ENCODE measurements at regions not wholly inside any gene's neighbourhood (a gene's known extent, or its start where the extent isn't known, plus 50 kb on each side); places are given as distances from the start of the nearest gene placed in this dataset.

GRCh38 chr2:196433116-196433515 is 206.4 kb upstream of the CCDC150 start:
- Mint-ChIP-seq H3K27ac (no peak overlapping the region), H3K27me3 (ENCODE audit: low read depth) (no peaks in the 10 kb centered on the region), H3K36me3 (ENCODE audit: insufficient read depth in 1 of 3, low read depth in 3 of 3) (no peaks in the 10 kb centered on the region), H3K4me3 (no peak overlapping the region), H3K9me3 (no peaks in the 10 kb centered on the region; a peak in 1 of 5 replicates), H3K4me1 (no peaks in the 10 kb centered on the region)
- Histone ChIP-seq H4K8ac (replicated peaks; ENCODE audit: insufficient read length, low read depth, low read length) (no peak overlapping the region), H2BK120ac (ENCODE audit: low read depth, low read length, poor library complexity, severe bottlenecking) (no peak overlapping the region), H3K23ac (ENCODE audit: insufficient read length, low read depth, low read length) (no peak overlapping the region), H2BK12ac (ENCODE audit: insufficient read length, low read depth, low read length) (no peak overlapping the region), H3K56ac (ENCODE audit: insufficient read length, low read depth, low read length) (no peak overlapping the region), H3K4me2 (ENCODE audit: insufficient read depth, insufficient read length, low read length) (no peak overlapping the region), H3K4ac (ENCODE audit: low read depth, low read length) (no peak overlapping the region), H4K5ac (ENCODE audit: insufficient read length, low read depth, low read length) (no peak overlapping the region), H3K27ac (ENCODE audit: insufficient read length, low read depth, low read length) (no peak overlapping the region), H3K23me2 (ENCODE audit: insufficient read length, low read depth, low read length, poor library complexity, severe bottlenecking) (no peaks in the 10 kb centered on the region), H3K79me1 (ENCODE audit: insufficient read depth, low read depth, low read length, poor library complexity, severe bottlenecking) (no peaks in the 10 kb centered on the region), H2BK5ac (ENCODE audit: insufficient read length, low read length) (no peak overlapping the region), H3K9me3 (ENCODE audit: control insufficient read depth, low read depth, low read length) (no peaks in the 10 kb centered on the region), H3K27me3 (ENCODE audit: insufficient read depth, low read length) (no peaks in the 10 kb centered on the region), H2BK20ac (ENCODE audit: low read depth, low read length, poor library complexity, severe bottlenecking) (no peak overlapping the region), H2AFZ (ENCODE audit: low read length) (no peak overlapping the region), H3K4me1 (ENCODE audit: insufficient read depth, low read length) (no peaks in the 10 kb centered on the region), H3T11ph (ENCODE audit: low read length) (no peak overlapping the region), H4K20me1 (ENCODE audit: control insufficient read depth, insufficient read depth, insufficient read length) (no peaks in the 10 kb centered on the region), H3K14ac (ENCODE audit: insufficient read depth, low read length) (no peak overlapping the region), H2AK5ac (ENCODE audit: insufficient read length, low read length) (no peak overlapping the region), H4K91ac (ENCODE audit: insufficient read length, low read depth, low read length) (no peak overlapping the region), H3K18ac (ENCODE audit: insufficient read length, low read depth, low read length) (no peak overlapping the region), H3K79me2 (ENCODE audit: insufficient read depth, low read length) (no peaks in the 10 kb centered on the region), H2BK15ac (ENCODE audit: low read depth, low read length) (no peak overlapping the region), H3K9ac (ENCODE audit: extremely low read depth, insufficient read length, low read length) (no peak overlapping the region)
- TF ChIP-seq, protein P1, sequence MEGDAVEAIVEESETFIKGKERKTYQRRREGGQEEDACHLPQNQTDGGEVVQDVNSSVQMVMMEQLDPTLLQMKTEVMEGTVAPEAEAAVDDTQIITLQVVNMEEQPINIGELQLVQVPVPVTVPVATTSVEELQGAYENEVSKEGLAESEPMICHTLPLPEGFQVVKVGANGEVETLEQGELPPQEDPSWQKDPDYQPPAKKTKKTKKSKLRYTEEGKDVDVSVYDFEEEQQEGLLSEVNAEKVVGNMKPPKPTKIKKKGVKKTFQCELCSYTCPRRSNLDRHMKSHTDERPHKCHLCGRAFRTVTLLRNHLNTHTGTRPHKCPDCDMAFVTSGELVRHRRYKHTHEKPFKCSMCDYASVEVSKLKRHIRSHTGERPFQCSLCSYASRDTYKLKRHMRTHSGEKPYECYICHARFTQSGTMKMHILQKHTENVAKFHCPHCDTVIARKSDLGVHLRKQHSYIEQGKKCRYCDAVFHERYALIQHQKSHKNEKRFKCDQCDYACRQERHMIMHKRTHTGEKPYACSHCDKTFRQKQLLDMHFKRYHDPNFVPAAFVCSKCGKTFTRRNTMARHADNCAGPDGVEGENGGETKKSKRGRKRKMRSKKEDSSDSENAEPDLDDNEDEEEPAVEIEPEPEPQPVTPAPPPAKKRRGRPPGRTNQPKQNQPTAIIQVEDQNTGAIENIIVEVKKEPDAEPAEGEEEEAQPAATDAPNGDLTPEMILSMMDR (conservative IDR thresholded peaks at IDR 0.05), result no peak
- no CpG with 5 or more reads among the region's 13 CpGs for WGBS (ENCODE audit: extremely low coverage, insufficient read length, low lambda C conversion rate)
- no peak for DNase-seq

All from H9 (cell line).